Transverse colon (tissue), 4 donors: ENCODE measurements at regions not wholly inside any gene's neighbourhood (a gene's known extent, or its start where the extent isn't known, plus 50 kb on each side); places are given as distances from the start of the nearest gene placed in this dataset.

Source experiments
- DNase-seq: peaks from one replicate; pipeline ENCODE4 v3.0.0-alpha.2; 2019
- H3K27ac ChIP-seq, 4 donors: fragments of 200-600 bp; sonication (generic); 2 replicates each; pipeline ENCODE4 v1.5.1; 2016 to 2018; ENCODE audit warnings: inconsistent platforms in 4 of 4
- H3K27me3 ChIP-seq: fragments of 200-600 bp; sonication (generic); 2 replicates; pipeline ENCODE4 v1.5.1; 2017; ENCODE audit warnings: inconsistent platforms
- H3K36me3 ChIP-seq, 4 donors: fragments of 200-600 bp; sonication (generic); 2 replicates each; pipeline ENCODE4 v1.5.1; 2017 to 2019; ENCODE audit warnings: inconsistent platforms in 4 of 4
- H3K4me1 ChIP-seq, 4 donors: fragments of 200-600 bp; sonication (generic); 2 replicates each; pipeline ENCODE4 v1.5.1; 2017 to 2020; ENCODE audit warnings: inconsistent platforms in 4 of 4
- H3K4me3 ChIP-seq, 4 donors: fragments of 200-600 bp; sonication (generic); 1 replicate in 1 of 4; 2 replicates in 3 of 4; pipeline versions ENCODE4 v1.5.1 to v1.6.1; 2017 to 2019; ENCODE audit warnings: inconsistent platforms in 4 of 4
- H3K9me3 ChIP-seq, 2 donors: fragments of 200-600 bp; sonication (generic); 2 replicates each; pipeline ENCODE4 v1.5.1; 2017 to 2019; ENCODE audit warnings: inconsistent platforms in 2 of 2
- EP300 ChIP-seq: sonication (generic); formaldehyde crosslinking; IDR thresholded peaks from one replicate; pipeline ENCODE4 v1.6.1; 2017; ENCODE audit warnings: antibody characterized with exemption, low read depth
- POLR2A ChIP-seq: fragments of 450-650 bp; IDR thresholded peaks from one replicate; pipeline ENCODE4 v1.6.1; 2016; ENCODE audit warnings: antibody characterized with exemption, mild to moderate bottlenecking, moderate library complexity
- POLR2AphosphoS5 ChIP-seq, 3 donors: sonication (generic); formaldehyde crosslinking; IDR thresholded peaks; one replicate each; pipeline ENCODE4 v1.6.1; 2016; ENCODE audit warnings: antibody characterized with exemption in 3 of 3
- WGBS, 2 donors: methylation state at CpG; one replicate each; pipeline ENCODE4 v1.1.5; 2018; ENCODE audit warnings: low coverage in 1 of 2; 5-methylcytosine and 5-hydroxymethylcytosine counted together
- in situ Hi-C, 4 donors: fragments of 200-750 bp; cut with MboI; loops; one replicate each; pipeline versions ENCODE4 v1.15.0 to v1.15.1; 2017; ENCODE audit warnings: low sequenced_read_pairs in 3 of 4, low pct_ligation_motif_present in 1 of 4, low pct_unique_long_range_greater_than_20kb in 1 of 4
- intact Hi-C: fragments of 100-400 bp; cut with DNase I; formaldehyde crosslinking; loops from one replicate; pipeline ENCODE4 v1.15.1; 2023; ENCODE audit warnings: low total_unique reads
- TF ChIP-seq, protein P1 (sequence below), 5 experiments: fragments of 200-600 bp in 3 of 5; fragments of 450-650 bp in 2 of 5; sonication (generic) in 3 of 5; IDR thresholded peaks; 1 replicate in 2 of 5; 2 replicates in 3 of 5; pipeline ENCODE4 v1.5.1; 2016 to 2017; ENCODE audit warnings: antibody characterized with exemption in 5 of 5, inconsistent platforms in 3 of 5, mild to moderate bottlenecking in 2 of 5, moderate library complexity in 1 of 5

DNA sequence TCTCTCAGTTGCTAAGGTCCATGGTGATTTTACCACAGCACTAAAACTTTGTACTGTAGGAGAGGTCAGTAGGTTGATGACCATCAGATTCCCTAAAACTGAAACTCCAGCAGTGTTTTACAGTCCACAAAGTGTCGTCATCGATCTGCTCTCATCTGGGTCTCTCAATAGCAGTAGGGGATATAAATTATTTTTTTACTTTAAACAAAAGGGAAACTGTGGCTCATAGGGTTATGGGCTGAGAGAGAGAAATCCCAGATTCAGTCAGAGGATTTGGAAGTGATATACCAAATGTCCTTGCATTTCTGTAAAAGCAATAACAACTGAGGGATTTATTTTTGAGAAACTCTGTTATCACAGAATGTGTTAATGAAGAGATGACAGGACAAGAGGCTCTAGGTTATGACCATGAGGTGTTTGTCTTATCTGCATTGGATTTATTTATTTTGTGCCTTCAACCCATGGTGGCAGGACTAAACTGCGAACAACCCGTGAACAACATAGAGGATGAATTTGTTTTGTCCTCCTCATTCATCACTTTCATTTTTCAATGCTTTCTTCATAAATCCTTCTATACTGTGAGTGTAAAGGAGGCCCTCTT is 869.7 kb downstream of the OTOL1 start:
- TF ChIP-seq, protein P1, sequence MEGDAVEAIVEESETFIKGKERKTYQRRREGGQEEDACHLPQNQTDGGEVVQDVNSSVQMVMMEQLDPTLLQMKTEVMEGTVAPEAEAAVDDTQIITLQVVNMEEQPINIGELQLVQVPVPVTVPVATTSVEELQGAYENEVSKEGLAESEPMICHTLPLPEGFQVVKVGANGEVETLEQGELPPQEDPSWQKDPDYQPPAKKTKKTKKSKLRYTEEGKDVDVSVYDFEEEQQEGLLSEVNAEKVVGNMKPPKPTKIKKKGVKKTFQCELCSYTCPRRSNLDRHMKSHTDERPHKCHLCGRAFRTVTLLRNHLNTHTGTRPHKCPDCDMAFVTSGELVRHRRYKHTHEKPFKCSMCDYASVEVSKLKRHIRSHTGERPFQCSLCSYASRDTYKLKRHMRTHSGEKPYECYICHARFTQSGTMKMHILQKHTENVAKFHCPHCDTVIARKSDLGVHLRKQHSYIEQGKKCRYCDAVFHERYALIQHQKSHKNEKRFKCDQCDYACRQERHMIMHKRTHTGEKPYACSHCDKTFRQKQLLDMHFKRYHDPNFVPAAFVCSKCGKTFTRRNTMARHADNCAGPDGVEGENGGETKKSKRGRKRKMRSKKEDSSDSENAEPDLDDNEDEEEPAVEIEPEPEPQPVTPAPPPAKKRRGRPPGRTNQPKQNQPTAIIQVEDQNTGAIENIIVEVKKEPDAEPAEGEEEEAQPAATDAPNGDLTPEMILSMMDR (IDR thresholded peaks at IDR 0.05): no peak
- TF ChIP-seq POLR2AphosphoS5 (IDR thresholded peaks at IDR 0.05) (no peak), EP300 (no peak), POLR2A (no peak)
- in situ Hi-C loops: no loop called here

GRCh38 chr3:162367429-162368260 is 871.0 kb downstream of the OTOL1 start:
- in situ Hi-C loops (no loop called here), intact Hi-C loops (no loop called here)
- Histone ChIP-seq H3K36me3 (no peaks in the 10 kb centered on the region), H3K27ac (no peak overlapping the region), H3K4me1 (peaks cover 0 to 3% (median 0%) of the 10 kb centered on the region in 4 donors), H3K9me3 (no peaks in the 10 kb centered on the region), H3K27me3 (no peaks in the 10 kb centered on the region), H3K4me3 (no peak overlapping the region)
- TF ChIP-seq POLR2A (no peak), EP300 (no peak), POLR2AphosphoS5 (IDR thresholded peaks at IDR 0.05) (no peak)
- TF ChIP-seq, protein P1 (IDR thresholded peaks at IDR 0.05): no peak
- no peak for DNase-seq
- WGBS, 2 donors: 39 to 48% methylated on average over 3 of the region's 3 CpGs

More for the DNA sequence above, 869.7 kb downstream of the OTOL1 start:
- Histone ChIP-seq H3K27me3 (no peaks in the 10 kb centered on the region), H3K27ac (no peak overlapping the region), H3K36me3 (no peaks in the 10 kb centered on the region), H3K4me3 (no peak overlapping the region), H3K4me1 (peaks cover 0 to 3% (median 0%) of the 10 kb centered on the region in 4 donors), H3K9me3 (no peaks in the 10 kb centered on the region)
- no peak for DNase-seq
- intact Hi-C loops: no loop called here
- WGBS, 2 donors: 78 to 81% methylated on average over 4 of the region's 4 CpGs

DNA sequence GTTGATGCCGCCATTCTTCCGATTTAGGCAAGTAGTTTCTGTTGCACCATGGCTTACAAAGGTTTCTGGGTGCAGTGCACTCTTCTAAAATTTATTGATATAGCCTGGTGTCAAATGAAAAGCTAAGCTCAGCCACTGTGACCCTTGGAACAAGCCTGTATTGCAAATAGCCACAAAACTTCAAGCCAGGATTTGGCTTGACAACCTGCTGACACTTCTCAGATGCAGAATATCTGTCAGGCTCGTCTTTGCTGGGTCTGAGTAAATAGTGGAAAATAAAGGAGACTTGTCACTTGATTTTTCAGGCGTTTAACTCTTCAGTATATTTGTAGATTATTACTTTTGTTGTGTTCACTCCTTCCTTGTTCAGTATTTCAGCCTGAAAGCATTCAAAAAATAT is 871.8 kb downstream of the OTOL1 start:
- 38 to 55% methylated on average over 4 of the region's 4 CpGs for WGBS, 2 donors
- Histone ChIP-seq H3K4me1 (peaks cover 0 to 3% (median 0%) of the 10 kb centered on the region in 4 donors), H3K27me3 (no peaks in the 10 kb centered on the region), H3K36me3 (no peaks in the 10 kb centered on the region), H3K9me3 (no peaks in the 10 kb centered on the region), H3K4me3 (no peak overlapping the region), H3K27ac (no peak overlapping the region)
- in situ Hi-C loops (no loop called here), intact Hi-C loops (no loop called here)
- TF ChIP-seq POLR2AphosphoS5 (IDR thresholded peaks at IDR 0.05) (no peak), EP300 (no peak), POLR2A (no peak)
- TF ChIP-seq, protein P1 (IDR thresholded peaks at IDR 0.05): no peak
- no peak for DNase-seq

GRCh38 chr3:162369306-162369705 is 872.7 kb downstream of the OTOL1 start:
- no peak for TF ChIP-seq POLR2A
- TF ChIP-seq, protein P1 (IDR thresholded peaks at IDR 0.05): no peak
- TF ChIP-seq POLR2AphosphoS5 (IDR thresholded peaks at IDR 0.05): no peak
- TF ChIP-seq EP300: no peak
- no peak for DNase-seq
- Histone ChIP-seq H3K27ac (no peak overlapping the region), H3K36me3 (no peaks in the 10 kb centered on the region), H3K27me3 (no peaks in the 10 kb centered on the region), H3K4me3 (no peak overlapping the region), H3K9me3 (peaks cover 0 to 2% of the 10 kb centered on the region in 2 donors), H3K4me1 (peaks cover 0 to 3% (median 0%) of the 10 kb centered on the region in 4 donors)
- in situ Hi-C loops (no loop called here), intact Hi-C loops (no loop called here)
- 19 to 29% methylated on average over 1 of the region's 1 CpG for WGBS, 2 donors
